HepG2 (cell line): ENCODE measurements at regions not wholly inside any gene's neighbourhood (a gene's known extent, or its start where the extent isn't known, plus 50 kb on each side); places are given as distances from the start of the nearest gene placed in this dataset.

Experiments used
- ATAC-seq: fragments of 200-7000 bp; cut with Tn5 transposase; 3 replicates; pipeline ENCODE4 v1.9.1; 2020; ENCODE audit warnings: mild to moderate bottlenecking, moderate library complexity
- BruUV-seq: library from RNA; stranded (reverse); fragments of 400-500 nt; replicated peaks from 2 replicates; lab custom pipeline; 2021; lab: Mats Ljungman, UMichigan
- CTCF ChIA-PET: fragments of 300-600 bp; formaldehyde crosslinking; extraction: SDS; loops from one replicate; lab custom pipeline; 2021; ENCODE audit warnings: low total read pairs, inconsistent platforms, low intra/inter-chr PET ratio; lab: Yijun Ruan, JAX
- POLR2A ChIA-PET: fragments of 350-600 bp; sonication (Branson Sonifier 250); formaldehyde crosslinking; loops from one replicate; lab custom pipeline; 2020; ENCODE audit warnings: antibody characterized with exemption, inconsistent platforms; lab: Yijun Ruan, JAX
- DNase-seq: peaks from one replicate; pipeline ENCODE4 v3.0.0-alpha.2; 2015; ENCODE audit warnings: low spot score
- FAIRE-seq: peaks from 3 replicates; lab custom pipeline; 2011; peaks lifted over from hg19 to GRCh38; lab: Jason Lieb, UNC
- H2AFZ ChIP-seq: one replicate; pipeline ENCODE4 v1.6.1; 2011; ENCODE audit warnings: low read length, inconsistent platforms
- H3K27ac ChIP-seq: fragments of 300-600 bp; 3 replicates; pipeline ENCODE4 v1.8.0; 2011; ENCODE audit warnings: mixed run types, mild to moderate bottlenecking, mixed read lengths, low read length, inconsistent platforms; ENCODE audit not compliant: insufficient read depth; ENCODE audit errors: extremely low read length
- H3K27me3 ChIP-seq, 2 experiments: fragments of 200-600 bp in 1 of 2; 2 replicates in 1 of 2; 3 replicates in 1 of 2; pipeline versions ENCODE4 v1.6.0 to v1.8.0; 2011; ENCODE audit warnings: low read length in 2 of 2, mild to moderate bottlenecking in 2 of 2, moderate library complexity in 2 of 2, inconsistent platforms in 1 of 2; ENCODE audit not compliant: insufficient read depth in 2 of 2, control insufficient read depth in 1 of 2
- H3K36me3 ChIP-seq, 2 experiments: fragments of 200-600 bp in 1 of 2; replicated peaks in 1 of 2; 2 replicates in 1 of 2; 3 replicates in 1 of 2; pipeline versions ENCODE4 v1.5.1 to v1.8.0; 2011; ENCODE audit warnings: low read length in 2 of 2, inconsistent platforms in 1 of 2; ENCODE audit not compliant: insufficient read depth in 2 of 2, control insufficient read depth in 1 of 2
- H3K4me1 ChIP-seq: 2 replicates; pipeline ENCODE4 v1.5.1; 2012; ENCODE audit warnings: low read length, inconsistent platforms; ENCODE audit not compliant: insufficient read depth
- H3K4me2 ChIP-seq: 2 replicates; pipeline ENCODE4 v1.6.0; 2011; ENCODE audit warnings: low read depth, low read length, inconsistent platforms
- H3K4me3 ChIP-seq, 3 experiments: fragments of 200-600 bp in 1 of 3; sonication (generic), shearing (Covaris generic) in 1 of 3; replicated peaks in 1 of 3; 2 replicates each; pipeline ENCODE4 v1.5.1; 2011 to 2016; ENCODE audit warnings: low read length in 3 of 3, inconsistent platforms in 2 of 3, low read depth in 2 of 3, mild to moderate bottlenecking in 2 of 3, control low read depth in 1 of 3, mixed read lengths in 1 of 3; ENCODE audit not compliant: insufficient read depth in 1 of 3
- H3K79me2 ChIP-seq: one replicate; pipeline ENCODE4 v1.6.1; 2011; ENCODE audit warnings: low read length, inconsistent platforms; ENCODE audit not compliant: insufficient read depth
- H3K9ac ChIP-seq: 2 replicates; pipeline ENCODE4 v1.6.0; 2011; ENCODE audit warnings: mild to moderate bottlenecking, low read depth, low read length, inconsistent platforms; ENCODE audit not compliant: insufficient read depth
- H3K9me3 ChIP-seq: 2 replicates; pipeline ENCODE4 v1.5.1; 2012; ENCODE audit warnings: mild to moderate bottlenecking, low read length
- H4K20me1 ChIP-seq: 2 replicates; pipeline ENCODE4 v1.6.0; 2011; ENCODE audit warnings: inconsistent platforms, mild to moderate bottlenecking, low read length, moderate library complexity; ENCODE audit not compliant: insufficient read depth
- ATRX ChIP-seq: sonication (generic); formaldehyde crosslinking; IDR thresholded peaks from 2 replicates; pipeline ENCODE4 v1.4.0; 2020; ENCODE audit warnings: missing genetic modification reagents, borderline replicate concordance
- BRF2 ChIP-seq: sonication (generic); formaldehyde crosslinking; IDR thresholded peaks from 2 replicates; pipeline ENCODE4 v1.8.1; 2022; ENCODE audit warnings: mild to moderate bottlenecking, missing genetic modification reagents
- DBP ChIP-seq: sonication (generic); formaldehyde crosslinking; IDR thresholded peaks from 2 replicates; pipeline ENCODE4 v1.4.0; 2020; ENCODE audit warnings: missing genetic modification reagents; ENCODE audit errors: not compliant biosample characterization
- HNRNPL ChIP-seq: fragments of 200-400 bp; formaldehyde crosslinking; IDR thresholded peaks from 2 replicates; pipeline ENCODE4 v1.6.1; 2017; ENCODE audit warnings: mild to moderate bottlenecking, low read depth, low read length
- UBTF ChIP-seq: sonication (generic); formaldehyde crosslinking; IDR thresholded peaks from 2 replicates; pipeline ENCODE4 v1.4.0; 2020; ENCODE audit warnings: mild to moderate bottlenecking, missing genetic modification reagents
- ZBTB7A ChIP-seq: sonication (generic); formaldehyde crosslinking; IDR thresholded peaks from 2 replicates; pipeline ENCODE4 v1.8.0; 2022; ENCODE audit warnings: mild to moderate bottlenecking, missing genetic modification reagents
- ZNF44 ChIP-seq: sonication (generic); formaldehyde crosslinking; IDR thresholded peaks from 2 replicates; pipeline ENCODE4 v1.5.1; 2020; ENCODE audit warnings: mild to moderate bottlenecking, missing genetic modification reagents
- ZXDC ChIP-seq: sonication (generic); formaldehyde crosslinking; IDR thresholded peaks from 2 replicates; pipeline ENCODE4 v1.5.0; 2020; ENCODE audit warnings: mild to moderate bottlenecking, missing genetic modification reagents
- WGBS: methylation state at CpG from one replicate; pipeline ENCODE4 v1.1.6; 2017; ENCODE audit warnings: low lambda C conversion rate; 5-methylcytosine and 5-hydroxymethylcytosine counted together
- in situ Hi-C: cut with HindIII; loops from 2 replicates; pipeline ENCODE4 v1.10.0; 2017; ENCODE audit warnings: low pct_unique_long_range_greater_than_20kb; ENCODE audit not compliant: extremely low pct_ligation_motif_present
- intact Hi-C: fragments of 100-400 bp; cut with micrococcal nuclease; formaldehyde crosslinking; loops from one replicate; pipeline ENCODE4 v1.10.0; 2022; ENCODE audit not compliant: unreplicated experiment

- CTCF ChIA-PET = no interaction called here
- FAIRE-seq (no peak), DNase-seq (no peak), ATAC-seq (no peak)
- no peak overlapping the region for H3K4me2 ChIP-seq
- no peaks in the 10 kb centered on the region for H3K9me3 ChIP-seq
- BruUV-seq = no TSS peak
- no peaks in the 10 kb centered on the region for H3K27me3 ChIP-seq
- no peak overlapping the region for H3K4me3 ChIP-seq
- H3K4me1 ChIP-seq = no peaks in the 10 kb centered on the region
- 17% methylated on average over 2 of the region's 2 CpGs for WGBS
- H3K9ac ChIP-seq = no peak overlapping the region
- no peaks in the 10 kb centered on the region for H3K36me3 ChIP-seq
- no peak overlapping the region for H2AFZ ChIP-seq
- POLR2A ChIA-PET = no interaction called here
- H4K20me1 ChIP-seq = no peaks in the 10 kb centered on the region
- in situ Hi-C loops = no loop called here
- H3K79me2 ChIP-seq = no peaks in the 10 kb centered on the region
- intact Hi-C loops = no loop called here
- no peak overlapping the region for H3K27ac ChIP-seq
- no peak for TF ChIP-seq HNRNPL
These were observed 254.8 kb upstream of the EPHA3 start for GRCh38 chr3:88852606-88853005.

GRCh38 chr3:88863196-88863595, 244.2 kb upstream of the EPHA3 start:
- no peaks in the 10 kb centered on the region for H3K36me3 ChIP-seq
- no peaks in the 10 kb centered on the region for H3K79me2 ChIP-seq
- BruUV-seq = no TSS peak
- no peaks in the 10 kb centered on the region for H3K9me3 ChIP-seq
- WGBS = 1% methylated on average over 3 of the region's 3 CpGs
- no peak overlapping the region for H3K4me3 ChIP-seq
- in situ Hi-C loops (no loop called here), intact Hi-C loops (no loop called here)
- H3K27me3 ChIP-seq = no peaks in the 10 kb centered on the region
- H3K9ac ChIP-seq = no peak overlapping the region
- no peak overlapping the region for H3K27ac ChIP-seq
- ChIA-PET CTCF (no interaction called here), POLR2A (no interaction called here)
- no peak for FAIRE-seq
- H3K4me1 ChIP-seq = no peaks in the 10 kb centered on the region
- no peak for DNase-seq
- no peak overlapping the region for H3K4me2 ChIP-seq
- no peak overlapping the region for H2AFZ ChIP-seq
- no peaks in the 10 kb centered on the region for H4K20me1 ChIP-seq
- ATAC-seq = no peak
- TF ChIP-seq ZXDC (CRISPR knock-in tag) = no peak
- no peak for TF ChIP-seq ATRX (CRISPR knock-in tag)
- no peak for TF ChIP-seq DBP
- no peak for TF ChIP-seq BRF2 (CRISPR knock-in tag)
- no peak for TF ChIP-seq UBTF (CRISPR knock-in tag)
- no peak for TF ChIP-seq ZBTB7A (CRISPR knock-in tag)
- TF ChIP-seq ZNF44 (CRISPR knock-in tag) = no peak
